BE2C (cell line): ENCODE measurements at regions not wholly inside any gene's neighbourhood (a gene's known extent, or its start where the extent isn't known, plus 50 kb on each side); places are given as distances from the start of the nearest gene placed in this dataset.

Experiments used
- DNase-seq: peaks from one replicate; pipeline ENCODE4 v3.0.0-alpha.2; 2020
- H3K27me3 ChIP-seq: fragments of 250-450 bp; sonication (Bioruptor Pico); 2 replicates; pipeline ENCODE4 v1.5.1; 2020; ENCODE audit warnings: mild to moderate bottlenecking
- H3K36me3 ChIP-seq: fragments of 250-450 bp; sonication (Bioruptor Pico); 2 replicates; pipeline ENCODE4 v1.5.1; 2020; ENCODE audit warnings: mild to moderate bottlenecking
- H3K4me1 ChIP-seq: fragments of 250-450 bp; sonication (Bioruptor Pico); 2 replicates; pipeline ENCODE4 v1.5.1; 2020
- H3K4me3 ChIP-seq: 2 replicates; pipeline ENCODE4 v1.5.1; 2011; ENCODE audit warnings: low read depth, low read length
- H3K9me3 ChIP-seq: fragments of 250-450 bp; sonication (Bioruptor Pico); 2 replicates; pipeline ENCODE4 v1.5.1; 2020
- CTCF ChIP-seq: IDR thresholded peaks from 2 replicates; pipeline ENCODE4 v1.5.1; 2012; ENCODE audit warnings: mild to moderate bottlenecking, low read depth, low read length

- no peak for TF ChIP-seq CTCF
- H3K36me3 ChIP-seq, result no peaks in the 10 kb centered on the region
- no peaks in the 10 kb centered on the region for H3K9me3 ChIP-seq
- H3K27me3 ChIP-seq, result no peaks in the 10 kb centered on the region
- no peak for DNase-seq
- H3K4me3 ChIP-seq, result no peak overlapping the region
- no peaks in the 10 kb centered on the region for H3K4me1 ChIP-seq
These were observed 655.3 kb downstream of the RNF144B start for GRCh38 chr6:19042420-19042819.

- H3K4me3 ChIP-seq, result no peak overlapping the region
These were observed 663.6 kb downstream of the RNF144B start for GRCh38 chr6:19050765-19051164.

GRCh38 chr6:19052219-19052618, 665.1 kb downstream of the RNF144B start:
- no peaks in the 10 kb centered on the region for H3K36me3 ChIP-seq

More at GRCh38 chr6:19050765-19051164, 663.6 kb downstream of the RNF144B start:
- H3K9me3 ChIP-seq, result no peaks in the 10 kb centered on the region
- H3K4me1 ChIP-seq, result no peaks in the 10 kb centered on the region
- no peaks in the 10 kb centered on the region for H3K27me3 ChIP-seq
- DNase-seq, result no peak
- TF ChIP-seq CTCF, result no peak
- no peaks in the 10 kb centered on the region for H3K36me3 ChIP-seq

GRCh38 chr6:19059102-19059501, 672.0 kb downstream of the RNF144B start:
- no peaks in the 10 kb centered on the region for H3K36me3 ChIP-seq
- no peak for TF ChIP-seq CTCF
- H3K4me1 ChIP-seq, result no peaks in the 10 kb centered on the region
- no peak for DNase-seq
- no peak overlapping the region for H3K4me3 ChIP-seq
- H3K9me3 ChIP-seq, result no peaks in the 10 kb centered on the region
- no peaks in the 10 kb centered on the region for H3K27me3 ChIP-seq

More at GRCh38 chr6:19052219-19052618, 665.1 kb downstream of the RNF144B start:
- no peaks in the 10 kb centered on the region for H3K4me1 ChIP-seq
- H3K4me3 ChIP-seq, result no peak overlapping the region
- TF ChIP-seq CTCF, result no peak
- H3K27me3 ChIP-seq, result no peaks in the 10 kb centered on the region
- DNase-seq, result no peak
- H3K9me3 ChIP-seq, result no peaks in the 10 kb centered on the region

- no peak for TF ChIP-seq CTCF
- DNase-seq, result no peak
- Histone ChIP-seq H3K36me3 (no peaks in the 10 kb centered on the region), H3K27me3 (no peaks in the 10 kb centered on the region), H3K4me3 (no peak overlapping the region), H3K4me1 (no peaks in the 10 kb centered on the region), H3K9me3 (no peaks in the 10 kb centered on the region)
These were observed 680.0 kb downstream of the RNF144B start for GRCh38 chr6:19067165-19067564.

GRCh38 chr6:19070520-19070919, 683.4 kb downstream of the RNF144B start:
- H3K9me3 ChIP-seq, result no peaks in the 10 kb centered on the region
- H3K27me3 ChIP-seq, result no peaks in the 10 kb centered on the region
- no peaks in the 10 kb centered on the region for H3K4me1 ChIP-seq
- H3K36me3 ChIP-seq, result no peaks in the 10 kb centered on the region
- DNase-seq, result no peak
- no peak overlapping the region for H3K4me3 ChIP-seq
- no peak for TF ChIP-seq CTCF
